ENCODE measurements at regions not wholly inside any gene's neighbourhood (a gene's known extent, or its start where the extent isn't known, plus 50 kb on each side); places are given as distances from the start of the nearest gene placed in this dataset.

DNA sequence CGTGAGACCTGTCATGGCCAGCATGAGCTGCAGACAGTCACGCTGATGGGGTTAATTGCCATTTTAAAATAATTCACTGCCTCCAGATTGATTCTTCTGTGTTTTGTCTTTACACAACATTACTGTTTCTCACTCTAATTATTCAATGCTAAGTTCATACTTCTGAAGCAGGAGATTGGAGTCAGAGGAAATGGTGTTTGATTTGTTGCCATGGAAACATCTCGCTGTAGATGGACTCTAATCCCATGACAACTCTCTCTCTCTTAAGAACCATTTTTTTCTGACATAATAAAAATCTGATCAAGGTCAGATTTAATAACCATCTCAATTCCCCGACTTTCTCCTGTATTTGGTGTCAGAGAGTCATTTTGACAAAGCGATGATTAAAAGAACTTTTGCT, 209.0 kb downstream of the IDS start:
- TF ChIP-seq, protein P1, sequence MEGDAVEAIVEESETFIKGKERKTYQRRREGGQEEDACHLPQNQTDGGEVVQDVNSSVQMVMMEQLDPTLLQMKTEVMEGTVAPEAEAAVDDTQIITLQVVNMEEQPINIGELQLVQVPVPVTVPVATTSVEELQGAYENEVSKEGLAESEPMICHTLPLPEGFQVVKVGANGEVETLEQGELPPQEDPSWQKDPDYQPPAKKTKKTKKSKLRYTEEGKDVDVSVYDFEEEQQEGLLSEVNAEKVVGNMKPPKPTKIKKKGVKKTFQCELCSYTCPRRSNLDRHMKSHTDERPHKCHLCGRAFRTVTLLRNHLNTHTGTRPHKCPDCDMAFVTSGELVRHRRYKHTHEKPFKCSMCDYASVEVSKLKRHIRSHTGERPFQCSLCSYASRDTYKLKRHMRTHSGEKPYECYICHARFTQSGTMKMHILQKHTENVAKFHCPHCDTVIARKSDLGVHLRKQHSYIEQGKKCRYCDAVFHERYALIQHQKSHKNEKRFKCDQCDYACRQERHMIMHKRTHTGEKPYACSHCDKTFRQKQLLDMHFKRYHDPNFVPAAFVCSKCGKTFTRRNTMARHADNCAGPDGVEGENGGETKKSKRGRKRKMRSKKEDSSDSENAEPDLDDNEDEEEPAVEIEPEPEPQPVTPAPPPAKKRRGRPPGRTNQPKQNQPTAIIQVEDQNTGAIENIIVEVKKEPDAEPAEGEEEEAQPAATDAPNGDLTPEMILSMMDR (IDR thresholded peaks at IDR 0.05): no peak
- TF ChIP-seq POLR2A (IDR thresholded peaks at IDR 0.05): no peak

Measured in thyroid gland (tissue), 4 donors.